ENCODE measurements at regions not wholly inside any gene's neighbourhood (a gene's known extent, or its start where the extent isn't known, plus 50 kb on each side); places are given as distances from the start of the nearest gene placed in this dataset.
"Not testable (repeated sequence)": the region's sequence is repeated elsewhere in the genome, so short reads cannot be mapped to it uniquely, and the experiment has no call there.

DNA sequence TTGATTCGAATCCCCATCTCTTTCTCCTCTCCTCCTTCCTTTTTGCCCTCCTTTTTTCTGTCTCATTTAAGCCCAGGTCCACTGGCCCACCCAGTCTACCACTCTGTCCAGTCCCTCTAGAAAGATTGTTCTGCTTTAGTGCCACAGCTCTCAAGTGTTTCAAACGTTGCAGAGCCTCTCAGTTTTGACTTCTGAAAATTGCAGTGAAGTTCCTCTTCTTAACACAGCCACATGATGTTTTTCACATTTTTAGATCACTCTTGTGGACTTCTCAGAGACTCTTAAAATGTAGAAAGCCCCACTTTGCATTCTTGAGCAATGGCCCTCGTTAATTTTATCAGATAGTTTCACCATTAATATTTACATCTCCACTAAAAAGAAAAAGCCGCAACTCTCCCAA, 253.1 kb downstream of the HAPSTR1 start:
- no peak for ATAC-seq
- DNase-seq, result no peak
- no peaks in the 10 kb centered on the region for H3K27me3 Mint-ChIP-seq
- H3K9me3 Mint-ChIP-seq, result peaks cover 11% of the 10 kb centered on the region
- H3K4me1 Mint-ChIP-seq, result no peaks in the 10 kb centered on the region
- no peak overlapping the region for H3K4me3 Mint-ChIP-seq
- no peak overlapping the region for H3K27ac Mint-ChIP-seq
- H3K36me3 Mint-ChIP-seq (ENCODE audit: low read depth), result no peaks in the 10 kb centered on the region

DNA sequence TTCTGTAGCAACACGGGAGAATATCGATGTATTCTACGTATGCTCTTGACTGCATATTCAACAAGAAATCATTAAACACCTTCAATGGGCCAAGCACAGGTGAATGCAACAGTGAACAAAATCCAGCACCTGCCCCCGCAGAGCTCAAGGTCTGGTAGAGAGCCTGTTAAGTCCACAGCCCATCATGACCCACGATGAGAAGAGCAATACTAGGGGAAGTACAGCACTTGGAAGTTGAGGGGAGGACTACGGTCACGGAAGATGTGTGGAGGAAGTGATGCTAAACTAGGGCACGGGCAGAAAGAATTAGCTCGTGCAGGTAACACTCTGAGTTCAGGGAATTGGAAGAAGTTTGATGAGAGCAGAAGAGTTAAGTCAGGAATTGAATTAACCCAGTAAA, 253.6 kb downstream of the HAPSTR1 start:
- H3K4me1 Mint-ChIP-seq, result no peaks in the 10 kb centered on the region
- ATAC-seq (no peak), DNase-seq (no peak)
- no peak overlapping the region for H3K27ac Mint-ChIP-seq
- H3K9me3 Mint-ChIP-seq, result peaks cover 12% of the 10 kb centered on the region
- no peaks in the 10 kb centered on the region for H3K27me3 Mint-ChIP-seq
- H3K36me3 Mint-ChIP-seq (ENCODE audit: low read depth), result no peaks in the 10 kb centered on the region
- H3K4me3 Mint-ChIP-seq, result no peak overlapping the region

DNA sequence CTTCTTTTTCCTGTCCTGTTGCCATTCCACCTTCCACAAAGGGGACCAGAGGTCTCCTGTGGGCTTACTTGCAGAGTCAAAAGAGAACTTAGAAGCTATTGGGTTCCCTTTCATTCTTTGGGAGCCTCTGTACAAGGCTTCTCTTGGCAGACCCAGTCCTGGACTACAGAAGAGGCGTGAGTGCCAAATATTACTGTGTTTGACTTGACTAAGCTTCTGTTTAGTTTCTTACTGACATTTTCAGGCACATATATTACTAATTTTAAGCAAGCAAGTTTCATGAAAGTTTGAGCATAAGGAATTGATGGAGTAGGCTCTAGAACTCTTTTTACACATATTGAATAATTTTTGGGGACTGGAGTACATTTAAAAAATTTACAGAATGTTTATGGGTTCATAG, 254.4 kb downstream of the HAPSTR1 start:
- H3K9me3 Mint-ChIP-seq, result peaks cover 10% of the 10 kb centered on the region
- ATAC-seq, result no peak

DNA sequence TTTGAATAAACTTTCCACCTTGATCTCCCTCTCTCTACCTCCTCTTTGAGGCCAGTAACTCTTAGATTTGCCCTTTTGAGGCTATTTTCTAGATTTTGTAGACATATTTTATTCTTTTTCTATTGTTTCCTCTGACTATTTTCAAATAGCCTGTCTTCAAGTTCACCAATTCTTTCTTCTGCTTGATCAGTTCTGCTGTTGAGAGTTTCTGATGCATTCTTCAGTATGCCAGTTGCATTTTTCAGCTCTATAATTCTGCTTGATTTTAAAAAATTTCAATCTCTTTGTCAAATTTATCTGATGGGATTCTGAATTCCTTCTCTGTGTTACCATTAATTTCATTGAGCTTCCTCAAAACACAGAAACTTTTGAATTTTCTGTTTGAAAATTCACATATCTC, 257.5 kb downstream of the HAPSTR1 start:
- Mint-ChIP-seq H3K36me3 (ENCODE audit: low read depth) (no peaks in the 10 kb centered on the region), H3K4me3 (no peak overlapping the region), H3K9me3 (peaks cover 8% of the 10 kb centered on the region), H3K27ac (no peak overlapping the region), H3K4me1 (no peaks in the 10 kb centered on the region), H3K27me3 (no peaks in the 10 kb centered on the region)
- DNase-seq (no peak), ATAC-seq (no peak)

More for the DNA sequence above, 254.4 kb downstream of the HAPSTR1 start:
- Mint-ChIP-seq H3K4me3 (no peak overlapping the region), H3K36me3 (ENCODE audit: low read depth) (no peaks in the 10 kb centered on the region), H3K27ac (no peak overlapping the region), H3K4me1 (no peaks in the 10 kb centered on the region), H3K27me3 (no peaks in the 10 kb centered on the region)
- no peak for DNase-seq

DNA sequence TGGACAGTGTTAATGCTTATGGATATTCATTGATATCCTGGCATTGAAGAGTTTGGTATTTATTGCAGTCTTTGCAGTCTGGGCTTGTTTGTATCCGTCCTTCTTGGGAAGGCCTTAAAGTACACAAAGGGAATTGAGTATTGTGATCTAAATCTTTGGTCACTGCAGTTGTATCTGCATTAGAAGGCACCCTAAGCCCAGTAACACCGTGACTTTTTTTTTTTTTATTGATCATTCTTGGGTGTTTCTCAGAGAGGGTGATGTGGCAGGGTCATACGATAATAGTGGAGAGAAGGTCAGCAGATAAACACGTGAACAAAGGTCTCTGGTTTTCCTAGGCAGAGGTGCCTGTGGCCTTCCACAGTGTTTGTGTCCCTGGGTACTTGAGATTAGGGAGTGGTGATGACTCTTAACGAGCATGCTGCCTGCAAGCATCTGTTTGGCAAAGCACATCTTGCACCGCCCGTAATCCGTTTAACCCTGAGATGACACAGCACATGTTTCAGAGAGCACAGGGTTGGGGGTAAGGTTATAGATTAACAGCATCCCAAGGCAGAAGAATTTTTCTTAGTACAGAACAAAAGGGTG, 258.0 kb downstream of the HAPSTR1 start:
- not testable (repeated sequence) for H3K4me3 Mint-ChIP-seq; DNase-seq; H3K27me3 Mint-ChIP-seq; H3K27ac Mint-ChIP-seq; H3K36me3 Mint-ChIP-seq (ENCODE audit: low read depth); H3K9me3 Mint-ChIP-seq; H3K4me1 Mint-ChIP-seq; ATAC-seq

DNA sequence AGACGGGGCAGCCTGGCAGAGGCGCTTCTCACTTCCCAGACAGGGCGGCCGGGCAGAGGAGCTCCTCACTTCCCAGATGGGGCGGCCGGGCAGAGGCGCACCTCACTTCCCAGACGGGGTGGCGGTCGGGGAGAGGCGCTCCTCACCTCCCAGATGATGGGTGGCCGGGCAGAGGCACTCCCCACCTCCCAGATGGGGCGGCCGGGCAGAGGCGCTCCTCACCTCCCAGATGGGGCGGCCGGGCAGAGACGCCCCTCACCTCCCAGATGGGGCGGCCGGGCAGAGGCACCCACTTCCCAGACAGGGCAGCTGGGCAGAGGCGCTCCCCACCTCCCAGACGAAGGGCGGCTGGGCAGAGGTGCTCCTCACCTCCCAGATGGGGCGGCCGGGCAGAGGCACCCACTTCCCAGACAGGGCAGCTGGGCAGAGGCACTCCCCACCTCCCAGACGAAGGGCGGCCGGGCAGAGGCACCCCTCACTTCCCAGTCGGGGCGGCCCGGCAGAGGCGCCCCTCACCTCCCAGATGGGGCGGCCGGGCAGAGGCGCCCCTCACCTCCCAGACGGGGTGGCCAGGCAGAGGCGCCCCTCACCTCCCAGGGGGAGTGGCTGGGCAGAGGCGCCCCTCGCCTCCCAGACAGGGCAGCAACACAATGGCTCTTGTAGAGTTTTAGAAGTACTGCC, 258.8 kb downstream of the HAPSTR1 start:
- DNase-seq; H3K4me3 Mint-ChIP-seq; ATAC-seq; H3K27ac Mint-ChIP-seq; H3K9me3 Mint-ChIP-seq; H3K36me3 Mint-ChIP-seq (ENCODE audit: low read depth); H3K4me1 Mint-ChIP-seq; H3K27me3 Mint-ChIP-seq: not testable (repeated sequence)

DNA sequence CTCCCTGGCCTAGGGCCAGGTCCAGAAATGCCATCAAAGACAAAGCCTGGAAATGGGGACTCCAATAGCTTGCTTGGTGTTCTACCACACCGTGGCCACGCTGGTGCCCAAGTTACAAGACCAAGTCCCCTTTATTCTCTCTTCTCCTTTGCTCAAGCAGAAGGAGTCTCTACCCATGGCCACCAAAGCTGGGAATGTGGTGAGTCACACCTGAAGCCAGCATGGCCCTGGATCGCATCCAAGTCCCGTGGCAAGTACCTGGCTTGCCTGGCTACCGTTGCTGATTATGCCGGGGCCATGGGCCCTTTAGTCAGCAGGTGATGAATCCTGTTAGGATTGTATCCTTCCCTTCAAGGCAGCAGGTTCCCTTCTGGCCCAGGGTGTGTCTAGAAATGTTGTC, 260.0 kb downstream of the HAPSTR1 start:
- Mint-ChIP-seq H3K4me3 (no peak overlapping the region), H3K27ac (no peak overlapping the region), H3K4me1 (no peaks in the 10 kb centered on the region), H3K27me3 (no peaks in the 10 kb centered on the region), H3K9me3 (peaks cover 8% of the 10 kb centered on the region), H3K36me3 (ENCODE audit: low read depth) (no peaks in the 10 kb centered on the region)
- ATAC-seq, result no peak
- no peak for DNase-seq

DNA sequence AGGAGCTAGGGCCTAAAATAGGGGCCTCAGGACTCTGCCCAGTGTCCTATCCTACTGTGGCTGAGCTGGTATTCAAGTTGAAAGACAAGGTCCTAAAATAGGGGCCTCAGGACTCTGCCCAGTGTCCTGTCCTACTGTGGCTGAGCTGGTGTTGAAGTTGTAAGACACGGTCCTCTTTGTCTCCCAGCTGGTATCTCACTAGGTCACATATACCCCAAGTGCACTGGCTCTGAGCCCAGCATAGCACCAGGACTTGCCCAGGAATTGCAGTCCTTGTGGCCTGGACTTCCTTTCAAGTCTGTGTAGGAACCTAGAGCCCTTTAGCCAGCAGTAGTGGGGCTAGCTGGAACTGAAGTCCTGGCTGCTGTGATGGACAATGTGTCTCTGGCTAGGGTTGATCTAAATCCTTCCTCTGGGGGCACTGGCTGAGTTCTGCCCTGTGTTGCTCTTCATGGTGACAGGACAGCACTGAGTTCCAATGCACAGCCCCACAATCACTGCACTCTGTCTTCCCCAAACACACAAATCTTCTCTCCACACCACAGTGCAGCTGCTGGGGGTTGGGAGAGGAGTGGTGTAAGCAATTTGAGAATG, 260.5 kb downstream of the HAPSTR1 start:
- H3K36me3 Mint-ChIP-seq (ENCODE audit: low read depth), result no peaks in the 10 kb centered on the region
- no peak for DNase-seq
- no peaks in the 10 kb centered on the region for H3K27me3 Mint-ChIP-seq
- no peak overlapping the region for H3K27ac Mint-ChIP-seq
- no peak overlapping the region for H3K4me3 Mint-ChIP-seq
- ATAC-seq, result no peak
- peaks cover 8% of the 10 kb centered on the region for H3K9me3 Mint-ChIP-seq
- no peaks in the 10 kb centered on the region for H3K4me1 Mint-ChIP-seq

DNA sequence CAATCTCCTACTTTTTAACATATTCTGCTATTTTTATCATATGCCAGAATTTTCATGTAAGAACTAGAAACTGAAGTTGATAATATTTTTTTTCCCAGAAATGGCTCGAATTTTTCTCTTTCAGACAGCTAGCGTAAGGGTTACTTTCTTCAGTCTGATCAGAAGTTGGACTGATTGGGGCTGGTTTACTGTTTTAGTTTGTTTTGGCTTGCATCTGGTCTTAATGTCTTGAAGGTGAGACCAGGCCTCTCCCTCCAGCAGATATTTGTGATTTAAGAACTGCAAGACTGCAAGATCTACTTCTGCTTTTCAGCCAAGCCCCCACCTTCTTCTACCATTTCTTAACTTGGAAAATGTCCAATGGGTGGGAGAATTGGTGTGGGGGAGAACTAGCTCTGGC, 266.4 kb downstream of the HAPSTR1 start:
- Mint-ChIP-seq H3K27ac (no peak overlapping the region), H3K27me3 (no peaks in the 10 kb centered on the region), H3K9me3 (peaks cover 10% of the 10 kb centered on the region), H3K4me1 (no peaks in the 10 kb centered on the region), H3K36me3 (ENCODE audit: low read depth) (no peaks in the 10 kb centered on the region), H3K4me3 (no peak overlapping the region)
- DNase-seq (no peak), ATAC-seq (no peak)

DNA sequence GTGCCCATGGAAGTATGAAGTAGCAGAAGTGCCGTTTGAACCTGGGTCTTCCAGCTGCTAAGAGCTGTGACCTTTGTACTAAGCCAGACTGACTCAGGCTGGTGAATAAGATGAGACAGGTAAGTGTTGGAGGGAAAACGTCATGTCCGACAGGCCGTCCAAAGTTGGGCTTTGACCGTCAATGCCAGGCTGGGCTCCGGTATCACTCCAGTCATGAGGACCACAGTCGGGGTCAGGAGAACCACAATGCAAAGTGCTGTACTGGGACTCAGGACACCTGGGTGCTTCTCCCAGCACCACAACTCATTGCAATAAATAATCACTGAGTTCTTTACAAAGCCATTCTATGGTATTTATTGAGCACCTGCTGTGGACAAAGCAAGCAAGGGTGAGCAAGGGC, 268.6 kb downstream of the HAPSTR1 start:
- peaks cover 14% of the 10 kb centered on the region for H3K9me3 Mint-ChIP-seq
- ATAC-seq, result no peak

DNA sequence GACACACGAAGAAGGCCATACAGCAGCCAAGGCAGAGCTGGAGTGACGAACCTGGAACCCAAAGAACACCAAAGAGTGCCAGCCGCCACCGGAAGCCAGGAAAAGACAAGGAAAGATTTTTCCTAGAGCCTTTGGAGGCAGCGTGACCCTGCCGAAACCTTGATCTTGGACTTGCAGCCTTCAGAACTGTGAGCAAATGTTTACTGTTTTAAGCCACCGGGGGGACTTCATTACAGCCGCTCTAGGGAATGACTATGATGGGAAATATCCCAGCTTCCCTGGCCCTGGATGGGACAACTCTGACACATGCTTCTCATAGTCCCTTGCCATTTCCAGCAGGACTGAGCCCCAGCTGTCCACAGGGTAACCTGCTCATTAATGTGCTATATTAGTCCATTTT, 270.6 kb downstream of the HAPSTR1 start:
- Mint-ChIP-seq H3K4me3 (no peak overlapping the region), H3K27ac (no peak overlapping the region)
- no peak for DNase-seq

More for the DNA sequence above, 268.6 kb downstream of the HAPSTR1 start:
- H3K27me3 Mint-ChIP-seq, result no peaks in the 10 kb centered on the region
- no peak for DNase-seq
- H3K4me1 Mint-ChIP-seq, result no peaks in the 10 kb centered on the region
- H3K4me3 Mint-ChIP-seq, result no peak overlapping the region
- no peak overlapping the region for H3K27ac Mint-ChIP-seq
- H3K36me3 Mint-ChIP-seq (ENCODE audit: low read depth), result no peaks in the 10 kb centered on the region

DNA sequence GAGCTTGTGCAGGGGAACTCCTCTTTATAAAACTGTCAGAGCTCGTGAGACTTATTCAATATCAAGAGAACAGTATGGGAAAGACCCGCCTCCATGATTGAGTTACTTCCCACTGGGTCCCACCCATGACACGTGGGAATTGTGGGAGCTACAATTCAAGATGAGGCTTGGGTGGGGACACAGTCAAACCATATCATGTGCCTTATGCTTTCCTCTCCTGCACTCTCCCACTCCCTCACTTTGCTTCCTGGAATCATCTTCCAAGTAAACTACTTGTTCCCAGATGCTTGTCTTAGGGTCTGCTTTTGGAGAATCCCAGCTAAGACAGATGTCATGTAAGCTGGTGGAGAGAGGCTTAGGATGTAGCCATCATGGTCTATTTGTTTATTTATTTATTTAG, 271.2 kb downstream of the HAPSTR1 start:
- Mint-ChIP-seq H3K4me1 (no peaks in the 10 kb centered on the region), H3K4me3 (no peak overlapping the region), H3K27me3 (no peaks in the 10 kb centered on the region), H3K36me3 (ENCODE audit: low read depth) (no peaks in the 10 kb centered on the region), H3K27ac (no peak overlapping the region), H3K9me3 (peaks cover 14% of the 10 kb centered on the region)
- no peak for ATAC-seq
- no peak for DNase-seq

More for the DNA sequence above, 270.6 kb downstream of the HAPSTR1 start:
- peaks cover 14% of the 10 kb centered on the region for H3K9me3 Mint-ChIP-seq
- H3K27me3 Mint-ChIP-seq, result no peaks in the 10 kb centered on the region
- no peak for ATAC-seq
- H3K36me3 Mint-ChIP-seq (ENCODE audit: low read depth), result no peaks in the 10 kb centered on the region
- no peaks in the 10 kb centered on the region for H3K4me1 Mint-ChIP-seq

DNA sequence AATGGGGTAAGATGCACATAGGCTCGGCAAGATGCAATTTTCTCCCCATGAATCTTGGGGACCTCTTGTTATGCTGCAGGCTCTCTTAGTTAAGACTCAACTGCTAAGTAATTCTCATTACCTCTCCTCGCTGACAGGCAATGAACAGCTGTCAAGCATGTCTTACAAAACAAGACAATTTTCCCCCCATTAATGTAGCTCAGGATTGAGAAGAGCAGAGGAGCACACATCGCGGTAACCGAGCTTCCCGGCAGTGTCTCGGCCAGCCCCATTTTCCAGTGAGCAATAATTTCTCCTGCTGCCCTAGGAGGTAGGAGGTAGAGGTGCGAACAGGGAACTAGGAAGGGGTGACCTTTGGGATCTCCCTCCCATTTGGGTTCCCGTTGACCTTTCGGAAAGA, 272.1 kb downstream of the HAPSTR1 start:
- no peak overlapping the region for H3K27ac Mint-ChIP-seq

DNA sequence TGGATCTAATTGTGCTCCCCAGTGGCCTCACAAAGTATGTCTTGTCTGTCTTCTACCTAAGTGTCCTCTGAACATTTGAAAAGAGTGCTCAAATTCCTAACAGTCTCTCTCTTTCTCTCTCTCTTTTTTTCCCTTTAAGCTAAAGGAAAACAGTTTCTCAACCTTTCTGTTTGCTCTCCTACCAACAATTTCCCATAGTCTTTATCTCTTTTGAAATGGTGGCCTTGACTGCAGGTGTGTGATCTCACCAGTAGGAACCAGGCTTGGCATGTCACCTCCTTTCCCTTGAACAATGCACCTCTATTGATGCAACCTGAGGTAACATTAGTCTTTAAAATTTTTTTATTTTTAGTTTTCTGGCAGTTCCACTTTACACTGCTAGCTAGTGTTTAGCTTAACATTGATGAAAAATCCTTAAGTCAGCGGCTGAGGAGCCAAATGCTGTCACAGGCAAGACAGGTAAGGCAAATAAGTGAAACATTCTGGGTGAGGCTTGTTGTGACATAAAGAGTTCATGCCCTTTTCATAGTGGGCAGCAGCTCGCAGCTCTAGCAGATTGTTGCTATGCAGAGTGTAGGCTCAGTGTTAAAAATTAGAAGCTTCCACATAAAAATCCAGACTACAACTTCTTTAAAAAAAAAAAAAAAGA, 273.4 kb downstream of the HAPSTR1 start:
- H3K4me3 Mint-ChIP-seq, result no peak overlapping the region
- H3K36me3 Mint-ChIP-seq (ENCODE audit: low read depth), result no peaks in the 10 kb centered on the region
- no peak overlapping the region for H3K27ac Mint-ChIP-seq
- ATAC-seq (no peak), DNase-seq (no peak)
- no peaks in the 10 kb centered on the region for H3K27me3 Mint-ChIP-seq
- peaks cover 8% of the 10 kb centered on the region for H3K9me3 Mint-ChIP-seq
- no peaks in the 10 kb centered on the region for H3K4me1 Mint-ChIP-seq

More for the DNA sequence above, 272.1 kb downstream of the HAPSTR1 start:
- DNase-seq (no peak), ATAC-seq (no peak)
- no peaks in the 10 kb centered on the region for H3K36me3 Mint-ChIP-seq (ENCODE audit: low read depth)
- no peaks in the 10 kb centered on the region for H3K4me1 Mint-ChIP-seq
- H3K4me3 Mint-ChIP-seq, result no peak overlapping the region
- peaks cover 14% of the 10 kb centered on the region for H3K9me3 Mint-ChIP-seq
- H3K27me3 Mint-ChIP-seq, result no peaks in the 10 kb centered on the region

DNA sequence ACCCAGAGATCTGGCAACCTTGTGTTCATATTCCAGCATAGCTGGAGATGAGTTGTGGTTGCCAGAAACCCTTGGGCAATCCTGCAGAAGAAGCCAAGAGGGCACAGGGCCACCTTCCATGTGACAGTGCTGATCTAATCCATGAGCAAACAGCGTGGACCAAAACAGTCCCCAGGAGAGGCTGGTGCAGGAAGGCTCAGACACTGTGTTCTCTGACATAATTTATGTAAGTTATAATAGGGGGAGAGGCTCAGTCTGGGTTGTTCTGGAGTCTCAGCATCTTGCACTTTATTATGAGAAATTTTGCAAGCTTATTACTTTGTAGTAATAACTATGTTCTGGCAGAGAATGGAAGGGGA, 273.9 kb downstream of the HAPSTR1 start:
- DNase-seq (no peak), ATAC-seq (no peak)
- H3K4me3 Mint-ChIP-seq, result no peak overlapping the region
- no peaks in the 10 kb centered on the region for H3K36me3 Mint-ChIP-seq (ENCODE audit: low read depth)
- H3K4me1 Mint-ChIP-seq, result no peaks in the 10 kb centered on the region
- H3K27ac Mint-ChIP-seq, result no peak overlapping the region
- H3K27me3 Mint-ChIP-seq, result no peaks in the 10 kb centered on the region
- peaks cover 8% of the 10 kb centered on the region for H3K9me3 Mint-ChIP-seq
